ENCODE measurements at regions not wholly inside any gene's neighbourhood (a gene's known extent, or its start where the extent isn't known, plus 50 kb on each side); places are given as distances from the start of the nearest gene placed in this dataset.

- Histone ChIP-seq H3K56ac (replicated peaks; ENCODE audit: insufficient read length, low read depth, low read length) (no peak overlapping the region), H3K14ac (ENCODE audit: insufficient read length) (no peak overlapping the region), H3K4ac (replicated peaks; ENCODE audit: insufficient read length, low read depth, low read length) (no peak overlapping the region), H2AFZ (ENCODE audit: low read length) (no peak overlapping the region), H4K5ac (ENCODE audit: insufficient read length, low read depth, low read length) (no peak overlapping the region), H3K4me2 (ENCODE audit: insufficient read depth in 1 of 2, low read depth in 2 of 2, low read length in 2 of 2) (no peak overlapping the region), H2AK5ac (ENCODE audit: low read depth, low read length) (no peak overlapping the region), H3K4me3 (ENCODE audit: extremely low read depth in 1 of 4, insufficient read depth in 2 of 4, low read depth in 3 of 4, low read length in 4 of 4) (no peak overlapping the region), H3K27me3 (replicated peaks in 1 of 4; ENCODE audit: control insufficient read depth in 3 of 4, extremely low read depth in 1 of 4, insufficient read depth in 3 of 4, low read length in 3 of 4) (no peaks in the 10 kb centered on the region; a peak in 1 of 7 replicates), H4K8ac (ENCODE audit: extremely low read depth, insufficient read depth, low read length) (no peak overlapping the region), H3K4me1 (replicated peaks in 1 of 4; ENCODE audit: control insufficient read depth in 3 of 4, insufficient read depth in 4 of 4, low read length in 3 of 4) (no peaks in the 10 kb centered on the region), H4K91ac (replicated peaks; ENCODE audit: insufficient read length, low read length) (no peak overlapping the region), H3K9ac (replicated peaks in 1 of 4; ENCODE audit: extremely low read depth in 1 of 4, low read depth in 3 of 4, low read length in 3 of 4) (no peak overlapping the region), H3K23me2 (ENCODE audit: low read depth, low read length) (no peaks in the 10 kb centered on the region), H3K18ac (ENCODE audit: extremely low read depth, low read length) (no peak overlapping the region), H2BK120ac (replicated peaks; ENCODE audit: low read depth, low read length) (no peak overlapping the region), H3K36me3 (ENCODE audit: control insufficient read depth in 2 of 4, insufficient read depth in 4 of 4, low read length in 3 of 4) (no peaks in the 10 kb centered on the region), H3K27ac (ENCODE audit: low read depth, low read length) (no peak overlapping the region), H3K9me3 (ENCODE audit: insufficient read depth in 2 of 2, low read depth in 1 of 2, low read length in 1 of 2) (no peaks in the 10 kb centered on the region; a peak in 1 of 4 replicates), H4K20me1 (replicated peaks in 1 of 2; ENCODE audit: control insufficient read depth in 1 of 2, insufficient read depth in 2 of 2, low read length in 2 of 2) (no peaks in the 10 kb centered on the region), H2BK12ac (ENCODE audit: low read depth, low read length) (no peak overlapping the region), H3K23ac (ENCODE audit: insufficient read length) (no peak overlapping the region), H3K79me1 (ENCODE audit: low read depth, low read length) (no peaks in the 10 kb centered on the region), H2BK5ac (ENCODE audit: low read depth, low read length) (no peak overlapping the region), H2BK15ac (ENCODE audit: low read length) (no peak overlapping the region), H3K79me2 (ENCODE audit: control insufficient read depth in 1 of 2, insufficient read depth in 2 of 2, low read length in 2 of 2) (no peaks in the 10 kb centered on the region), H2BK20ac (ENCODE audit: low read length) (no peak overlapping the region)
- 80% methylated on average over 8 of the region's 8 CpGs; no CpG with 5 or more reads in 1 of the 2 experiments for WGBS, 2 experiments (ENCODE audit: extremely low coverage in 1 of 2, insufficient coverage in 1 of 2, insufficient read length in 1 of 2, insufficient replicate concordance in 2 of 2, low coverage in 1 of 2, low lambda C conversion rate in 2 of 2, missing lambda C conversion rate in 1 of 2)
- POLR2A ChIA-PET (ENCODE audit: partially characterized antibody): no interaction called here
- DNase-seq (ENCODE audit: low read depth in 1 of 2, low spot score in 2 of 2) (no peak), FAIRE-seq (no peak)
- CTCF ChIA-PET (ENCODE audit: partially characterized antibody): interaction anchor here (1.0 to 2.6 kb wide), 4 partner anchors 9 to 619 kb away, joined by 3 to 6 read pairs (median 4); no protein-coding TSS in a partner anchor
- TF ChIP-seq YY1 (IDR thresholded peaks at IDR 0.05; ENCODE audit: low read depth, low read length) (no peak), BACH1 (IDR thresholded peaks at IDR 0.05; ENCODE audit: low read length) (no peak), SIN3A (conservative IDR thresholded peaks at IDR 0.05 in 1 of 2, IDR thresholded peaks at IDR 0.05 in 1 of 2; ENCODE audit: low read depth in 1 of 2, low read length in 2 of 2) (no peak), TBP (IDR thresholded peaks at IDR 0.05; ENCODE audit: low read depth, low read length) (no peak), RFX5 (IDR thresholded peaks at IDR 0.05; ENCODE audit: borderline replicate concordance, low read depth, low read length) (no peak), POLR2A (IDR thresholded peaks at IDR 0.05; ENCODE audit: control extremely low read depth in 1 of 2, low read depth in 2 of 2, low read length in 2 of 2) (no peak), KDM5A (IDR thresholded peaks at IDR 0.05; ENCODE audit: low read length) (no peak), GABPA (IDR thresholded peaks at IDR 0.05; ENCODE audit: borderline replicate concordance, insufficient read depth, low read length) (no peak), SP1 (IDR thresholded peaks at IDR 0.05; ENCODE audit: low read depth, low read length) (no peak), RBBP5 (IDR thresholded peaks at IDR 0.05; ENCODE audit: borderline replicate concordance, low read depth, low read length) (no peak), HDAC6 (IDR thresholded peaks at IDR 0.05; ENCODE audit: low read depth, low read length) (no peak), TAF7 (optimal IDR thresholded peaks at IDR 0.05; ENCODE audit: borderline replicate concordance, low read depth, low read length) (no peak), CEBPB (IDR thresholded peaks at IDR 0.05; ENCODE audit: low read depth, low read length) (no peak), TCF12 (IDR thresholded peaks at IDR 0.05; ENCODE audit: low read depth, low read length) (no peak)
- TF ChIP-seq, protein P1, sequence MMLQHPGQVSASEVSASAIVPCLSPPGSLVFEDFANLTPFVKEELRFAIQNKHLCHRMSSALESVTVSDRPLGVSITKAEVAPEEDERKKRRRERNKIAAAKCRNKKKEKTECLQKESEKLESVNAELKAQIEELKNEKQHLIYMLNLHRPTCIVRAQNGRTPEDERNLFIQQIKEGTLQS (IDR thresholded peaks at IDR 0.05; ENCODE audit: insufficient read depth, low read depth, low read length): no peak
Observed at GRCh38 chr10:117621795-117622420, 79.4 kb downstream of the EMX2 start.

Measured in H1 (cell line).